SKM-1 (cell line): ENCODE measurements at regions not wholly inside any gene's neighbourhood (a gene's known extent, or its start where the extent isn't known, plus 50 kb on each side); places are given as distances from the start of the nearest gene placed in this dataset.

Source experiments
- DNase-seq: peaks from one replicate; lab custom pipeline; 2025; ENCODE audit not compliant: unreplicated experiment; lab: John Stamatoyannopoulos, UW

GRCh38 chr3:25084016-25084415 is 344.0 kb upstream of the RARB start:
- no peak for DNase-seq

- DNase-seq, result no peak
Observed at GRCh38 chr3:25086721-25087120, 341.3 kb upstream of the RARB start.

- DNase-seq, result no peak
Observed at GRCh38 chr3:25088284-25088683, 339.8 kb upstream of the RARB start.

- DNase-seq, result no peak
Observed at GRCh38 chr3:25090698-25091453, 337.2 kb upstream of the RARB start.

DNA sequence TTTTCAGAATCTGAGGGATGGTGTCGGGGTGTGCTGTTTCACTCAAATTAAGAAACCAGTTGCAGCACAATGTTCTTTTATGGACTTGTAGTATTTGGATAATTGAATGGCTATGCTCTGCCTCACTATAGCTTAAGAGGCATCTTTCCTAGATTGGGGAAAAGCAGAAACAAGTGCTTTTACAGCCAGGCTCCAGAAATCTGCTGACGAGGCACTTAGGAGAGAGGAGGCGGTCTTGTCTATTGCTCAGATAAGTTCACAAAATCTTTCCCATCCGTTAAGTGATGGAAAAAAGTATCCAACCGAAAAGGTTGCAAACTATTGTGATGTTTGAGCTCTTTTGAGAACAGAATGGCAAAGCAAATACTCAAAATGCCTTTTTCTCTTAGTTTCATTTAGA is 336.1 kb upstream of the RARB start:
- no peak for DNase-seq

DNA sequence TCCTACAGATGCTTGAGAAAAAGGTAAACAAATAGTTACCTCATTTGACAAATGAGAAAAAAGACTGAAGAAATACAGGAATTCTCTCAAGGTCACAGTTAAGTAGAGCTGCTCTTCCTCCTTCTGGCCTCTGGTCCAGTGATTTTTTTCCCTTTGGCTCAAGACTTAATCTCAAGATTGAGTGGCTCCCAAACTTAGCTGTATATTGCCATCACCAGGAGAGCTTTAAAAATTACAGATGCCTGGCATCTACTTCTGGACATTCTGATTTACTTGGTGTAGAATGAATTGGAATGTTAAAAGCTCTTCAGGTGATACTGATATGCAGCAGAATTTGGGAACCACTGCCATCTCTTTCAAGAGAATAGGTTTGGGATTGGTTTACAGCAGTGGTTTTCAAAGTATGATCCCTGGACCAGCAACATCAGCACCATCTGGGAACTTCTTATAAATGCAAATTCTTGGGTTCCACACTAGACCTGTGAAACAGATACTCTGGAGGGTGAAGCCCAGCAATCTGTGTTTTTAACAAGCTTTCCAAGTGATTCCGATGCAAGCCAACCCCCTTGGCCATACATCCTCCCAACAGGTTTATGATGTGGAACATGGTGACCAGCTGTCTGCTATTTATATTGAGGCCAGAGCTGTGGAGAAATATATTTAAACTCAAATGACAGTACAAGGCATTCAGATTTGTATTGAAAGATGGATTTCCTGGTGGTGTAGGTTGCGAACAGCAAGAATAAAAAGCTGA is 333.0 kb upstream of the RARB start:
- DNase-seq, result no peak

GRCh38 chr3:25096536-25096935 is 331.5 kb upstream of the RARB start:
- no peak for DNase-seq

DNA sequence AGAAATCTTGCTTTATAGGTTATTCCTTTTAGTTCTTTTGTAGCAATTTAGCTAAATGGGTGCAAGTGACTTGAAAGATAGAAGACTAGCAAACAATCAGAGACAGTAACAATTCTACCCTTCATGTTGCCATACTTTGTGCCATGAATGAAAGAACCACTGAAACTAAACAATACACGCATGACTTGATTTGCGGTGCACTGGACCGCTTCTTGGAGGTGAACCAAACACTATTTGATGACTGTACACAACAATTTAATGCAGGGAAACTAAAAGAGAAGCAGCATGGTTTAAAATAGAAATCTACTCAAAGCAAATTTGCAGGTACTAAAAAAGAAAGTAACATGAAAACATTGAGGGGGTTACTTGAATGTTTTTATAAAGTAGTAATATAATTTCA is 331.0 kb upstream of the RARB start:
- DNase-seq, result no peak

DNA sequence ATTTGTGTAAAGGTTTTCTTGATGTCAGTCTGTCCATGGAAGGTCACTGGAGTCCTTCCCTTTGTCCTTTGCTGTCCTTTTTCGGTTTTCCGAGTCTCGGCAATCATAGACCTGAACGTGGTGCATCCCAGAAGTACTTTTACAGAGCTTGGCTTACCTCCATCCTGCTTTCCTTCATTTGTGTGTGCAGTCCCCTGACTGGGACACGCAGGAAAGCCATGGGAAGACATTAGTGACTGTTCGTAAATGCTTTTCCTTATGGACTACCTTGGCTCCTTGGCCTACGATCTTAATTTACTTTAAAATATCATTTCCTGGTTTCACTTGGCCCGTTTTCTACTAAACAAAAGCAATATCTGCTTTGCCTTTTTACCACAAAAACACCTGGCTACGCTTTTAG is 328.4 kb upstream of the RARB start:
- DNase-seq, result no peak

GRCh38 chr3:25103391-25103790 is 324.7 kb upstream of the RARB start:
- DNase-seq, result no peak

- no peak for DNase-seq
Observed at GRCh38 chr3:25107918-25108617, 320.0 kb upstream of the RARB start.

DNA sequence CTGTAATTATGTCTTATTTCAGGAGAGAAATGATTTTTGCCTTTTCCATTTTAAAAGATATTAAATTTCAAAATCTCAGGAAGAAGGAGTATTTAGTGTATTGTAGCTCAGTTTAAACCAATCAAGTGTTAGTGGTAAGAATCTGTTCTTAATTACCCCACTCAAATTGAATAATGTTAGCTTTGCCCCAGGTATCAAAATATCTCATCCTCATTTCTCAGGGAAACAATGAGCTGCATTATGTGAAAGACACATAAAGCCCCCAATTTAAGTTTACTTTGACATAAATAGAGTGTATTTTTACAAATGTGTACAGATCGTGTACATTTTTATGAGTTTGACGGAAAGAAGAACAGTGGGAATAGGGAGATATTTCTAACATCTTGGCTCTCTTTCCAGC is 317.4 kb upstream of the RARB start:
- DNase-seq, result no peak

- no peak for DNase-seq
Observed at GRCh38 chr3:25113891-25114290, 314.2 kb upstream of the RARB start.

DNA sequence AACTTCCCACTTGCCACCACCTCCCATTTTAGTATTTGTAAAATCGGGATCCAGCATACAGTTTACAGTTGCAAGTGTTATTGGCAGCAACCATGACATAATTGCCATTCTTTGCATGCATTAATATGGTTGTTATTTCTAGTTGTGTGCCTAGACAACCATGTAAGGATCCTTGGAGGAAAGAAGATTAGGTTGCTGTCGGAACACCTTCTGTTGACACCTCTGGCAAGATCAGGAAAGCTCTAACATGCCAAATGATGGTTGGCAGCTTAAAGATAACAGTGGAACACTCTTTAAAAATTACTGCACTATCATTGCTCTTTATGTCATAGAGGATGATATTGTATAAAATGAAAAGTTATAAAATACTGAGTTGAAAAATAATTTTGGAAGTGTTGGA is 313.5 kb upstream of the RARB start:
- DNase-seq, result no peak

- DNase-seq, result no peak
Observed at GRCh38 chr3:25117005-25117593, 311.0 kb upstream of the RARB start.

GRCh38 chr3:25119682-25120081 is 308.4 kb upstream of the RARB start:
- DNase-seq, result no peak

DNA sequence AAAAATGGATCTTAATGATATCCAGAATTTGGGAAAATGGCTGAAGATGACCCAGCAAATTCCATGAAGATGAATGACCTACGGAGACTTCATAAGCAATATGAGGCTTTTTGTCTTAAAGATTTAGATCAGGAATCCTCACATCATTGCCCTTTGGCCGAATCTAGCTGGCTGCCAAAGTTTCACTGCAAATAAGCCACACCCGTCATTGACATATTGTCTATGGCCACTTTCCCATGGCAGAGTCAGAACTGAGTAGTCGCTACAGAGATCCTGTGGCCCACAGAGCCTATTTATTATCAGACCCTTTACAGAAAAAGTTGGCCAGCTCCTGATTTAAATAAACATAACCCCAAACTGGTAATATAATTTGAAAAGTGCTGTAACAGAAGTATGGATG is 307.4 kb upstream of the RARB start:
- DNase-seq, result no peak

DNA sequence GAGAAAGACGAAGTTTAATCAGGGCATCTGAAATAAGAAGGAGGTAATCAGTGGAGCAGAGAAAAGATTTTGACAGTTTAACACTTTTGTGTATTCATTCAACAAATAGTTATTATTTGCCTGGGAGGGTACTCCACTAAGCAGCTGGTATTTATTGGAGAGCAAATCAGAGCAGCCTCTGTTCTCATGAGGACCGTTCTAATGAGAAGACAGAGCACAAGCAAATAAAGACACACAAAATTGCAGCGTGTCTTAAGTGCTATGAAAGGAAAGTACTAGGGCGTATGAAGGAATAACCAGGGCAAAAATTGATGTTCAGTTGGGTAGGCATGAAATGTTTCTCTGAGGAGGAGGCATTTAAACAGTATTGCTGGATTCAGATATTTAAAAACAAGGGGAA is 302.9 kb upstream of the RARB start:
- DNase-seq, result no peak

DNA sequence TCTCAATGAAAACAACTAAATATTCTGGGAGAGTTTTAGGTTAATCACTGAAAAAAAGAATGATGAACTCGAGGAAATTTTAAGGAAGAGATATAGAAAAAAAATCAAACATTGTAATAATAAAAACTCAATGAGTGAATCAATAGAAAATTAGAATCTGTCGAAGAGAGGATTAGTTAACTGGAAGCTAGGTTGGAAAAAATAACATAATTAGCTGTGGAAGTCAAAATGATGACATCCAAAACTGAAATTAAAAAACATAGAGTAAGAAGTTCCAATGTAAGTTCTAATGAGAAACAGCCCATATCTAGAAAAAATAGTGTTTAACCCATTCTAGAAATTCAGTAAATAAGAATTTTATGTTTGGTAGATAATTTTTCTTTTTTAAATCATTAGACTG is 299.3 kb upstream of the RARB start:
- DNase-seq, result no peak

- no peak for DNase-seq
Observed at GRCh38 chr3:25130724-25131520, 297.1 kb upstream of the RARB start.

DNA sequence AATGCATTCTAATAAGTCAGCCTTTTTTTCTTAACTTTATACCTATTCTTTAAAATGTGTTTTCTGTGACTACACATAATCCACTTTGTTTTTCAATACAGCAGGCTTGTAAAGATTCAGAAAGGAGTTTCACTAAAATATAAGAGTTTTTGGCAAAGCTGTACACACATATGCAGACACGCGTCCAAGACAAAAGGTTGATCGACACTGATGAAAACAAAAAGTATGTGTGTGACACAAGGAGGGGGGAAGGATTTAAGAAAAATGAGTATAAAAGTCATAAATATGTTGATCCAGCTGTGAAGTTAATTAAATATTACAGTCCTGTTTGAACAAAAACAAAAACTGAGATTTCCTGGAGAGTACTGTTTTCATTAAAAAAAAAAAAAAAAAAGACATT is 294.5 kb upstream of the RARB start:
- no peak for DNase-seq
